NCI-H524 (cell line): ENCODE measurements at regions not wholly inside any gene's neighbourhood (a gene's known extent, or its start where the extent isn't known, plus 50 kb on each side); places are given as distances from the start of the nearest gene placed in this dataset.

Source experiments
- DNase-seq, 2 experiments: peaks; one replicate each; lab custom pipeline; 2025; lab: John Stamatoyannopoulos, UW

DNA sequence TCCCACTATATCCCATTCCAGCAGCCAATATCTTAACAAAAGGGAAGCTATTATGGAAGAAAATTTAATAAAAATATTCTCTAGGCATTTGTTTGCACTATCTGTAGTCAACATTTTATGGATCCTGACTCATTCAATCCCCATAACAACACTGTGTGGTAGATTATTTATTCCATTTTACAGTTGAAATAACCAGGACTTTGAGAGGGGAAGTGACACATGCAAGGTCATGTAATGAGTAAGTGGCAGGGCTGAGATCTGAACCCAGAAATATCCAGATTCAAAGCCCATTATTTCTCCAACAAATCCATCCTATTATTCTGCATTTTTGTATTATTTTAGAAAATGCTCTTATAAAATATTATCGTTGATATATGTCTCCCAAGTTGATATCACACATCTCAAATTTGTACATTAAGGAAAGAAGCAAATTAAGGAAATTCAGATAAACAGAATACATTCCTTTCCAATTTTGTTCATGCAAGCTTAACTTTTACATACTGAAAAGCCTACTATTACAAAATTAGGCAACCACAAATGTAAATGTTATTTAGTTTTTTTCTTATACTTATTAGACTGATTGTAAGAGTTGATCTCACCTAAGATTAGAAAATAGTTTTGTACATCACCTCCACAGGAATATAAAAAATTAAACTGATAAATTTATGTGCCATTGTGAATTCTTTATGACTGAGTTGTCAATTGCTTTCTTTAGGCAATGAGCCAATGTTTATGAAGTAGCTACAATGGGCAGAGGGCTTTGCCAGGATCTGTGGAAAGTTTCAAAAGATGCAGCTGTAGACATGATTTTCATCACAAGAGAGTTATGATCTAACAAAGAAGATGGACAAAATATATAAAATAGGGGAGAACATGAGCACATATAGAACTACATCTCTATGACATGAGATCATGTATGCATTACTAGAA, 55.1 kb upstream of the E2F7 start:
- DNase-seq, result no peak

DNA sequence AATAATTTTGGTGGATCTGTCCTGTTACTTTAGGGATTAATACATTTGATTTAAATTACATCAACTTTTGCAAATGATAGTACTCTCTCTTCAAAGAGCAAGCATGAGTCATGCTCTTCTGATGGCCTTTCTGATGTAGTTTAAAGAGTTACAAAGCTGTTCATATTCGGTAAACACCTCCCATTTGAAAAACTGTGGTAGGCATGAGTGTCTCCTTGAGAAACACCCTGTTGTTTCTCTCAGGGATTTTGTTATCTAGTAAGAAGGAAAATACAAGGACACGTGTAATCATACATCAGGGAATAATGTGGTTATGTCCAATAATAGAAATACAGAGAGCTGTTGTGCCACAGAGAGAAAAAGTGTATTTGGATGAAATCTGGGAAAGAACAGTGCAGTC, 53.3 kb upstream of the E2F7 start:
- no peak for DNase-seq

DNA sequence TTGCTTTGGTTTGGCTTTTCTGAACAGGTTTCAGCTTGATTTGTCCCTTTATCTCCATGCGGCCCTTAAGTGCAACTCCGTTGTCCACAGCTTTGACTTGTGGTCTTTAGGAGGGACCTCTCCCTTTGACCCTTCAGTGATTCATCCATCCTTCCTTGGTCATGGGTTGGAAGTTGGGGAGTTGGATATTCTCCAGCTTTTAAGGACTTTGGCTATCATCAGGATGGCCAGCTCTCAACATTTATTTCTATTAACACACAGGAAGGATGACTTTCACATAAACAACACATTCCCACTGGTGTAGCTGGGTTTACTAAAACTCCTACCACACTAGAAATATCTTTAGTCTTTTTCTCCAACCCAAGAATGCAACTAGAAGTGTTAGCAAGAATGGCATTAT, 50.9 kb upstream of the E2F7 start:
- DNase-seq, result no peak

DNA sequence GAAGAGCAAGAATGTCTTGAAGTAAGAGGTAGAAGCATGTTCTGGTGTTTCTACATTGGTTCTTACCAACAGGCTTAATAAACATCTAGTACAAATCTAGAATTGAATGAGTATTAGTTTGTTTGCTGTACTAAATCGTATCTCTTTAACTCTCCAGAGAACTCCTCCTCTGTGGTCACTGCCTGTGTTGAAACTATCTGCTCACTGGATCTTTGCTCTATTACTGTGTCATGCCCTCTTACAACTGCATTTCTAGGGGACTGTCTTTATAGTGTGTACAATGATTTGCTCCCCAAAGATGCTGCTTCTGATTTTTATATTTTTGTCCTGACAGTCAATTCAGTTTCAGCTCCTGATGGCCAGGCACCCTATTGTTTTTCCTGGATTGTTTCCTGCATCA, 50.1 kb upstream of the E2F7 start:
- no peak for DNase-seq
